GM10266 (cell line): ENCODE measurements at regions not wholly inside any gene's neighbourhood (a gene's known extent, or its start where the extent isn't known, plus 50 kb on each side); places are given as distances from the start of the nearest gene placed in this dataset.

Experiments used
- DNase-seq: peaks from one replicate; pipeline ENCODE4 v3.0.0; 2012; ENCODE audit errors: extremely low spot score
- TF ChIP-seq, protein P1 (sequence below): IDR thresholded peaks from 2 replicates; pipeline ENCODE4 v1.5.1; 2012; ENCODE audit warnings: mild to moderate bottlenecking, low read depth; ENCODE audit not compliant: control insufficient read depth, insufficient read depth; ENCODE audit errors: missing control alignments

DNA sequence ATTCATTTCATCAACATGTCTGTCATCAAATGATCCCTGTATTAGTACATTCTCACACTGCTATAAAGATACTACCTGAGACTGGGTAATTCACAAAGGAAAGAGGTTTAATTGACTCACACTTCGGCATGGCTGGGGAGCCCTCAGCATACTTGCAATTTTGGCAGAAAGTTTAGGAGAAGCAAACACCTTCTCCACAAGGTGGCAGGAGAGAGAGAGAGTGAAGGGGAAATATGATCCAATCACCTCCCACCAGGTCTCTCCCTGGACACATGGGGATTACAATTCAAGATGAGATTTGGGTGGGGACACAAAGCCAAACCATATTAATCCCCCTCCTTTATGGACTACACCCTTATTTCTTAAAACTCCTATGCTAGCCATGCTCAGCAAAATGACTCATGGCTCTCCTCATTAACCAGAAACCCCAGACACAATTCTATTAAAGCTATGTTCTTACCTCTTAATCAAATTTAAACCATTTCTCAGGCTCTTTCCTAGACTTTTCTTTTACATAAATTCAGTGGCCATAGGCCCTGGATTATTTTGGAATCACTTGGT is 932.3 kb downstream of the FLRT2 start:
- no peak for DNase-seq
- TF ChIP-seq, protein P1, sequence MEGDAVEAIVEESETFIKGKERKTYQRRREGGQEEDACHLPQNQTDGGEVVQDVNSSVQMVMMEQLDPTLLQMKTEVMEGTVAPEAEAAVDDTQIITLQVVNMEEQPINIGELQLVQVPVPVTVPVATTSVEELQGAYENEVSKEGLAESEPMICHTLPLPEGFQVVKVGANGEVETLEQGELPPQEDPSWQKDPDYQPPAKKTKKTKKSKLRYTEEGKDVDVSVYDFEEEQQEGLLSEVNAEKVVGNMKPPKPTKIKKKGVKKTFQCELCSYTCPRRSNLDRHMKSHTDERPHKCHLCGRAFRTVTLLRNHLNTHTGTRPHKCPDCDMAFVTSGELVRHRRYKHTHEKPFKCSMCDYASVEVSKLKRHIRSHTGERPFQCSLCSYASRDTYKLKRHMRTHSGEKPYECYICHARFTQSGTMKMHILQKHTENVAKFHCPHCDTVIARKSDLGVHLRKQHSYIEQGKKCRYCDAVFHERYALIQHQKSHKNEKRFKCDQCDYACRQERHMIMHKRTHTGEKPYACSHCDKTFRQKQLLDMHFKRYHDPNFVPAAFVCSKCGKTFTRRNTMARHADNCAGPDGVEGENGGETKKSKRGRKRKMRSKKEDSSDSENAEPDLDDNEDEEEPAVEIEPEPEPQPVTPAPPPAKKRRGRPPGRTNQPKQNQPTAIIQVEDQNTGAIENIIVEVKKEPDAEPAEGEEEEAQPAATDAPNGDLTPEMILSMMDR: no peak

DNA sequence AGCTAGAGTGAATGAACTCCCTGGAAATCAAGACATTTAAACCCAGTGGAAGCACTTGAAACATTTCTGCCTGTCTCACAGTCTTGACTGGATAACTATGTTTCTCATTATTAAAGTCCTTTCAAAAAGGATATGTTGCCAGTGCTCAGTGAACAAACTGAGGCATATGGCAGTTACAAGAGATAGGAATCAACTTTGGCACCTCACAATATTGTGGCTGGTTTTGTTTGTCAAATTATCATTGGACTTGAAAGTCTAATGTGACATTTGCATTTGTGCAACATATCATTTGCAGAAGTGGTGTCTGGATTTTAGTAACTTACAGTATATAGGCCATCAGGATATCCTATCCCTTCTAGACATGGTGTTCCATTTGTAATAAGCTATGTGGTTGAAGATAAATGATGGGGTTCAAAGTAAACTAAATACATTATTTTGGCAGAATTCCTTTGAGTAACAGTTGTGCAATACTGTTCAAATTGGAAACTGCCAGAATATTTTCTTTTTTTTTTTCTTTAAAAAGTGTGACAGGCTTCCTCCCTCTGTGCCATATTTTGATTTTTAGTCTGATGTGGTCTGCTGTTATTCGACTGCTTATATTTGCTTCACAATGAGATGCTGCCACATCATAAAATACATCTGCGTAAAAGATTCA is 927.7 kb downstream of the FLRT2 start:
- DNase-seq: no peak
- TF ChIP-seq, protein P1: no peak

DNA sequence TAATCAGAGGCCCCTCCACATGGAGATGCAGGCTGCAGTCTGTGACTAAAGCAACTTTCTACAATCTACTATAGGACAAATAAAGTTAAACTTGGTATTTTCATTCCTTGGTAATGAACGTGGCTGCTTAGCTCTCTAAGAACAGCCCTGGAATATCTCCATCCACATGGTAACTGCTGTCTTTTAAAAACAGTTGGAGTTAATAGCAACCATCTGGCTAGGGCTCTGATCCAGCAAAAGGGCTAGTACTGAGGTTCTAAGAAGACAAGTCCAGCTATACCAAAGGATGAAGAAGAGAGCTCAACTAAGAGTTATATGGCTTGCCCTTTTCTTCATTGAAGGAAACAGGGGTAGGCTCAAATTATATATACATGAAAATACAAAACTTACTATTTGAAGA is 920.1 kb downstream of the FLRT2 start:
- TF ChIP-seq, protein P1: no peak

DNA sequence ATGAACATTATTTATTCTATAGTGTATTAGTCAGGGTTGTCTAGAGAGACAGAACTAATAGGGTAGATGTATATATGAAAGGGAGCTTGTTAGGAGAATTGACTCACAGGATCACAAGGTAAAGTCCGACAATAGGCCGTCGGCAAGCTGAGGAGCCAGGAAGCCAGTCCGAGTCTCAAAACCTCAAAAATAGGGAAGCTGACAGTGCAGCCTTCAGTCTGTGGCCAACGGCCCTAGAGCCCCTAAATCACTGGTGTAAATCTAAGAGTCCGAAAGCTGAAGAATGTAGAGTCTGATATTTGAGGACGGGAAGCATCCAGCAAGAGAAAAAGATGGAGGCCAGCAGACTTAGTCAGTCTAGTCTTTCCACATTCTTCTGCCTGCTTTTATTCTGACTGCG is 912.2 kb downstream of the FLRT2 start:
- no peak for DNase-seq
- TF ChIP-seq, protein P1: no peak

More for the DNA sequence above, 920.1 kb downstream of the FLRT2 start:
- DNase-seq: no peak

DNA sequence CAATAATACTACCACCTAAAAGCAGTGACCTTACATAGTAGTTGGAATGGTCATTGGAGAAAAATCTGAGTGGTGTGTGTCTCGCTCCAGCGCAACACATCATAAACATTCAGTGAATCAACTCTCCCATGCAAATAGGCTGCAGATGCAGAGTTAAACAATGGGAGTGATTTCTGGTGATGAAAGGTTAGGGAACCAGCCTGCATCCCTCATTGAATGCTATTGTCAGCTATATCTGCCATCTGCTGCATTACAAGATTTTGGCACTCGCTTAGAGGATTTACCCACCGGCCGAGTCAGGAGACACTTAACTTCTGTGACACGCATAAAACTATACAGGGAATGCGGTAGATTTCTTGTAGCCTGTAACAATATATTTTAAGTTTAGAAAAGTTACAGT is 900.9 kb downstream of the FLRT2 start:
- no peak for DNase-seq

DNA sequence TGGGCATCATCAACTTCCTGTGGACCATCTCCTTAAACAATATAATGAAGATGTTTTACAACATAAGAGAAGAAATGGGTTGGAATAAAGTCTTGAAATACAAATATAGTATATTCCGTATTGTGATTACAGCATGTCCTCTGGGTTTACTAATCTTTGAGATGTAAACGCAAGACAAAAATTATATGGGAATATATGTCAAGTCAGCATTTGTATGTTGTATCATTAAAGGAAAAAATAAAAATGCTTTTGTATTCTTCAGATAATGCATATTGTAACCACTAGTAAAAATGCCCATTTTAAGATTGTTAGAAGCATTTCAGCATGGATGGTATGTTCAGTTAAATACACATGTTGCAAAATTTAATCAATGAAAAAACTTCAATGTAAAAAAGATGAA is 893.3 kb downstream of the FLRT2 start:
- TF ChIP-seq, protein P1: no peak
- no peak for DNase-seq

More for the DNA sequence above, 900.9 kb downstream of the FLRT2 start:
- TF ChIP-seq, protein P1: no peak

DNA sequence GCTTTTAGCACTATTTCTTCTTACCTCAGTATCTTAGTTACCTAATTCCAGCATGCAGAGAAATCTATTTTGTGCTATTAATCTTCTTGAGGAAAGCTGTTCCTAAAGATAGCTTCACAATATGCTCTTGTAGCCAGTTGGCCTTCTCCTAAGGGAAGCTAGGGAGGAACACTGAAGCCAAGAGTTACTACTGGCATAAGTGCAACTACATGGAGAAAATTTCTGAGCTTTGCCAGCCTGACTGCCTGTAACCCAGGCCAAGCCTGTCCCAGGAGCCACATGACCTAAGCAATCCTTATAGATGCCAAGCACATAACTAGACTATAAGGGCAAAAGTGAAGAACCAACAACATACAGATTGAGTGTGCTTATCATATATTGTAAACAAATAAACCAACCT is 890.2 kb downstream of the FLRT2 start:
- TF ChIP-seq, protein P1: no peak
- no peak for DNase-seq
